Panc1 (cell line): ENCODE measurements at regions not wholly inside any gene's neighbourhood (a gene's known extent, or its start where the extent isn't known, plus 50 kb on each side); places are given as distances from the start of the nearest gene placed in this dataset.

Experiments used
- ATAC-seq: fragments of 200-7000 bp; cut with Tn5 transposase; 2 replicates; pipeline ENCODE4 v1.9.1; 2020; ENCODE audit warnings: mild to moderate bottlenecking, moderate library complexity
- BruUV-seq: library from RNA; stranded (reverse); fragments of 400-500 nt; replicated peaks from 2 replicates; lab custom pipeline; 2021; lab: Mats Ljungman, UMichigan
- CTCF ChIA-PET: fragments of 300-600 bp; sonication (Branson Sonifier 250); formaldehyde crosslinking; loops from one replicate; lab custom pipeline; 2022; ENCODE audit warnings: antibody characterized with exemption; lab: Charles Lee
- POLR2A ChIA-PET: fragments of 300-600 bp; sonication (Branson Sonifier 250); formaldehyde crosslinking; loops from one replicate; lab custom pipeline; 2022; ENCODE audit warnings: antibody characterized with exemption; lab: Charles Lee
- DNase-seq: peaks from one replicate; pipeline ENCODE4 v3.0.0-alpha.2; 2010; ENCODE audit warnings: low read depth, low spot score
- H3K27ac ChIP-seq: 2 replicates; pipeline ENCODE4 v1.5.1; 2011; ENCODE audit warnings: mild to moderate bottlenecking, low read length, inconsistent platforms
- H3K27me3 ChIP-seq: fragments of 200-500 bp; sonication (Bioruptor generic); 2 replicates; pipeline ENCODE4 v1.6.0; 2014; ENCODE audit warnings: low read length, inconsistent platforms; ENCODE audit not compliant: control insufficient read depth, insufficient read depth
- H3K36me3 ChIP-seq: fragments of 200-500 bp; sonication (Bioruptor generic); 2 replicates; pipeline ENCODE4 v1.5.1; 2014; ENCODE audit warnings: inconsistent platforms, mild to moderate bottlenecking, low read length, moderate library complexity; ENCODE audit not compliant: control insufficient read depth, insufficient read depth
- H3K4me1 ChIP-seq: 2 replicates; pipeline ENCODE4 v1.5.1; 2011; ENCODE audit warnings: inconsistent platforms, mild to moderate bottlenecking, low read length, moderate library complexity; ENCODE audit not compliant: control insufficient read depth, insufficient read depth
- H3K4me3 ChIP-seq, 2 experiments: 2 replicates each; pipeline ENCODE4 v1.5.1; 2011 to 2012; ENCODE audit warnings: low read depth in 2 of 2, low read length in 2 of 2, mild to moderate bottlenecking in 2 of 2, inconsistent platforms in 1 of 2, moderate library complexity in 1 of 2
- H3K9me3 ChIP-seq: fragments of 200-500 bp; sonication (Bioruptor generic); 2 replicates; pipeline ENCODE4 v1.5.1; 2014; ENCODE audit warnings: low read depth, mild to moderate bottlenecking, inconsistent platforms, low read length, moderate library complexity; ENCODE audit not compliant: control insufficient read depth, insufficient read depth
- POLR2AphosphoS5 ChIP-seq: IDR thresholded peaks from 2 replicates; pipeline ENCODE4 v1.6.1; 2012; ENCODE audit warnings: mild to moderate bottlenecking, low read depth, low read length, moderate library complexity
- SIN3A ChIP-seq: IDR thresholded peaks from 2 replicates; pipeline ENCODE4 v1.6.1; 2012; ENCODE audit warnings: low read depth, mild to moderate bottlenecking, low read length, moderate library complexity, borderline replicate concordance; ENCODE audit not compliant: insufficient read depth
- TCF7L2 ChIP-seq: IDR thresholded peaks from 2 replicates; pipeline ENCODE4 v1.6.1; 2011; ENCODE audit warnings: mild to moderate bottlenecking, low read depth, low read length, inconsistent platforms
- in situ Hi-C: cut with HindIII; loops from 2 replicates; pipeline ENCODE4 v1.10.0; 2016; ENCODE audit warnings: low sequenced_read_pairs, low pct_unique_long_range_greater_than_20kb
- intact Hi-C: fragments of 100-400 bp; cut with micrococcal nuclease; formaldehyde crosslinking; loops from one replicate; pipeline ENCODE4 v1.10.0; 2022; ENCODE audit not compliant: unreplicated experiment
- TF ChIP-seq, protein P1 (sequence below), 2 experiments: IDR thresholded peaks; 2 replicates each; pipeline ENCODE4 v1.6.1; 2011 to 2012; ENCODE audit warnings: low read depth in 2 of 2, control low read depth in 1 of 2, low read length in 1 of 2, mild to moderate bottlenecking in 1 of 2, moderate library complexity in 1 of 2; ENCODE audit not compliant: insufficient read depth in 1 of 2
- TF ChIP-seq, protein P2 (sequence below): fragments of 450-650 bp; IDR thresholded peaks from 2 replicates; pipeline ENCODE4 v1.5.1; 2017; ENCODE audit warnings: mild to moderate bottlenecking

DNA sequence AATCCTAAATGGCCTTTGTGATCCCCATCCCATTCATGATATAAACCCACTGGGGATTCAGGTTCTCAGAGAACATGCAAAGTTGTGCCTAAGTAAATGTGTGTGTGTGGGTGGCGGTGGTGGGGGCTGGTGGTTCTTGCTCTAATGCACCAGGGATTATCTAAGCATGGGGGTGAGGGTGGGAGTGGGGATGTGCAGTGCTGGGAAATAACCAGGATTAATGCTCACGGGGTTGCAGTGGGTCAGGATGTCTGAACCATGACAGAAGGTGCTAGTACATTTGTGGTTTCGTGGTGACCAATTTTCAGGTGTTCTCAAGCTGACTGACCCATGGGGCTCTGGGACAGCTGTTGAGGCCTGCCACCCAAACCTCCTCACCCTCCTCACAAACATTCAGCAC lies 101.0 kb downstream of the ZNF608 start:
- Histone ChIP-seq H3K9me3 (no peaks in the 10 kb centered on the region), H3K27me3 (no peaks in the 10 kb centered on the region), H3K27ac (peak overlapping the region; percentile 72; the same call in 1 of the 2 replicates), H3K36me3 (no peaks in the 10 kb centered on the region), H3K4me3 (no peak overlapping the region), H3K4me1 (peaks cover 31% of the 10 kb centered on the region)
- ATAC-seq (no peak), DNase-seq (no peak)
- in situ Hi-C loops, result no loop called here
- TF ChIP-seq, protein P1, sequence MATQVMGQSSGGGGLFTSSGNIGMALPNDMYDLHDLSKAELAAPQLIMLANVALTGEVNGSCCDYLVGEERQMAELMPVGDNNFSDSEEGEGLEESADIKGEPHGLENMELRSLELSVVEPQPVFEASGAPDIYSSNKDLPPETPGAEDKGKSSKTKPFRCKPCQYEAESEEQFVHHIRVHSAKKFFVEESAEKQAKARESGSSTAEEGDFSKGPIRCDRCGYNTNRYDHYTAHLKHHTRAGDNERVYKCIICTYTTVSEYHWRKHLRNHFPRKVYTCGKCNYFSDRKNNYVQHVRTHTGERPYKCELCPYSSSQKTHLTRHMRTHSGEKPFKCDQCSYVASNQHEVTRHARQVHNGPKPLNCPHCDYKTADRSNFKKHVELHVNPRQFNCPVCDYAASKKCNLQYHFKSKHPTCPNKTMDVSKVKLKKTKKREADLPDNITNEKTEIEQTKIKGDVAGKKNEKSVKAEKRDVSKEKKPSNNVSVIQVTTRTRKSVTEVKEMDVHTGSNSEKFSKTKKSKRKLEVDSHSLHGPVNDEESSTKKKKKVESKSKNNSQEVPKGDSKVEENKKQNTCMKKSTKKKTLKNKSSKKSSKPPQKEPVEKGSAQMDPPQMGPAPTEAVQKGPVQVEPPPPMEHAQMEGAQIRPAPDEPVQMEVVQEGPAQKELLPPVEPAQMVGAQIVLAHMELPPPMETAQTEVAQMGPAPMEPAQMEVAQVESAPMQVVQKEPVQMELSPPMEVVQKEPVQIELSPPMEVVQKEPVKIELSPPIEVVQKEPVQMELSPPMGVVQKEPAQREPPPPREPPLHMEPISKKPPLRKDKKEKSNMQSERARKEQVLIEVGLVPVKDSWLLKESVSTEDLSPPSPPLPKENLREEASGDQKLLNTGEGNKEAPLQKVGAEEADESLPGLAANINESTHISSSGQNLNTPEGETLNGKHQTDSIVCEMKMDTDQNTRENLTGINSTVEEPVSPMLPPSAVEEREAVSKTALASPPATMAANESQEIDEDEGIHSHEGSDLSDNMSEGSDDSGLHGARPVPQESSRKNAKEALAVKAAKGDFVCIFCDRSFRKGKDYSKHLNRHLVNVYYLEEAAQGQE (IDR thresholded peaks at IDR 0.05; ENCODE audit: insufficient read depth in 1 of 2, low read depth in 2 of 2, low read length in 1 of 2), result no peak
- no peak for TF ChIP-seq SIN3A
- no TSS peak for BruUV-seq
- ChIA-PET CTCF (no interaction called here), POLR2A (no interaction called here)
- intact Hi-C loops, result no loop called here

DNA sequence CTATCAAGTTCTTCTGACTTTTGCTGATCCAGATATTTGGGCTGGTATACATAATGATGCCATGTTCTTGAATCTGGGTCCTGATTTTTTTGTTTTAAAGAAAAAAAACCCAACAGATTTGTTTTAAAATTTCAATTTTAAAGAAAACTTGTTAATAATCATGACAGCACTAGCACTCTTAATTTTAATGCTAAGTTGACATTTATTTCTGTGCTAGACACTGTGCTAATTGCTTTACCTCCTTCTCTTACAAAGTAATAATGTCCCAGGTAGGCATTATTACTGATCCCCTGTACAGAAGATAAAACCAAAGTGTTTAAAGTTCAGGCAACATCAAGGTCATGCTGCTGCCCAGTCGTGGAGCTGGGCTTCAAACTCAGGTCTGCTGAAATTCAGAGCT lies 101.9 kb downstream of the ZNF608 start:
- Histone ChIP-seq H3K36me3 (no peaks in the 10 kb centered on the region), H3K4me3 (no peak overlapping the region), H3K27me3 (no peaks in the 10 kb centered on the region), H3K9me3 (no peaks in the 10 kb centered on the region), H3K27ac (peak overlapping the region; percentile 72), H3K4me1 (peaks cover 31% of the 10 kb centered on the region)
- ChIA-PET POLR2A (no interaction called here), CTCF (no interaction called here)
- TF ChIP-seq TCF7L2 (no peak), POLR2AphosphoS5 (no peak), SIN3A (no peak)
- TF ChIP-seq, protein P1 (IDR thresholded peaks at IDR 0.05; ENCODE audit: insufficient read depth in 1 of 2, low read depth in 2 of 2, low read length in 1 of 2), result no peak
- TF ChIP-seq, protein P2, sequence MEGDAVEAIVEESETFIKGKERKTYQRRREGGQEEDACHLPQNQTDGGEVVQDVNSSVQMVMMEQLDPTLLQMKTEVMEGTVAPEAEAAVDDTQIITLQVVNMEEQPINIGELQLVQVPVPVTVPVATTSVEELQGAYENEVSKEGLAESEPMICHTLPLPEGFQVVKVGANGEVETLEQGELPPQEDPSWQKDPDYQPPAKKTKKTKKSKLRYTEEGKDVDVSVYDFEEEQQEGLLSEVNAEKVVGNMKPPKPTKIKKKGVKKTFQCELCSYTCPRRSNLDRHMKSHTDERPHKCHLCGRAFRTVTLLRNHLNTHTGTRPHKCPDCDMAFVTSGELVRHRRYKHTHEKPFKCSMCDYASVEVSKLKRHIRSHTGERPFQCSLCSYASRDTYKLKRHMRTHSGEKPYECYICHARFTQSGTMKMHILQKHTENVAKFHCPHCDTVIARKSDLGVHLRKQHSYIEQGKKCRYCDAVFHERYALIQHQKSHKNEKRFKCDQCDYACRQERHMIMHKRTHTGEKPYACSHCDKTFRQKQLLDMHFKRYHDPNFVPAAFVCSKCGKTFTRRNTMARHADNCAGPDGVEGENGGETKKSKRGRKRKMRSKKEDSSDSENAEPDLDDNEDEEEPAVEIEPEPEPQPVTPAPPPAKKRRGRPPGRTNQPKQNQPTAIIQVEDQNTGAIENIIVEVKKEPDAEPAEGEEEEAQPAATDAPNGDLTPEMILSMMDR, result no peak
- intact Hi-C loops (no loop called here), in situ Hi-C loops (no loop called here)
- no TSS peak for BruUV-seq
- no peak for ATAC-seq
- no peak for DNase-seq
